GM23248 (cell line): ENCODE measurements at regions not wholly inside any gene's neighbourhood (a gene's known extent, or its start where the extent isn't known, plus 50 kb on each side); places are given as distances from the start of the nearest gene placed in this dataset.

Source experiments
- EZH2 ChIP-seq: fragments of 200-600 bp; sonication (generic); IDR thresholded peaks from 2 replicates; pipeline ENCODE4 v1.6.1; 2018; ENCODE audit warnings: antibody characterized with exemption, mild to moderate bottlenecking; ENCODE audit not compliant: insufficient read depth, poor library complexity, severe bottlenecking
- EZH2phosphoT487 ChIP-seq: fragments of 200-600 bp; sonication (generic); IDR thresholded peaks from 2 replicates; pipeline ENCODE4 v1.6.1; 2018; ENCODE audit warnings: antibody characterized with exemption, moderate library complexity, mild to moderate bottlenecking, low read depth; ENCODE audit not compliant: insufficient read depth

DNA sequence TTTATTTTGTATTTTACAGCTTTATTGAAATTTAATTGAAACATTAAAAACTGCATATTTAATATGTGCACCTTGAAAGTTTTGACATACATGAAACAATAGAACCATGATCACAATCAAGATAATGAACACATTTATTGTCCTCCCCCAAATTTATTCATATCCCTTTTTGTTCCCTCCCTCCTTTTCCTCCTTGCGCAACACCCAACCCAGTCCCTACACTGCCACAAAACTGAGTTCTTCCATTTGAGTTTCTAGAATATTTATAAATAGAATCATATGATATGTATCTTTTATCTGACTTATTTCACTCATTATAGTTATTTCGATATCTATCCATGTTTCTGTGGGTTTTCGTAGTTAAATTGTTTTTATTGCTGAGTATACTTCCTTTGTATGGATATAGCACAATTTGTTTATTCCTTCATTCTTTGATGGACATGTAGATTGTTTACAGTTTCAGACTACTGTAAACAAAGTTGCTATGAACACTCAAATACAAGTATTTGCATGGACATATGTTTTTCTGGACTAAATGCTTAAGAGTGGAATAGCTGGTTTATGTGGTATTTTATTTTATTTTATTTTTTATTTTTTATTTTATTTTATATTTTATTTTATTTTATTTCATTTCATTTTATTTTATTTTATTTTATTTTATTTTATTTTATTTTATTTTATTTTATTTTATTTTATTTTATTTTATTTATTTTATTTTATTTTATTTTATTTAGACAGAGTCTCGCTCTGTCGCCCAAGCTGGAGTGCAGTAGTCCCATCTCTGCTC, 359.1 kb downstream of the SLC6A15 start:
- TF ChIP-seq EZH2phosphoT487 (no peak), EZH2 (no peak)
